H4 (cell line): ENCODE measurements at regions not wholly inside any gene's neighbourhood (a gene's known extent, or its start where the extent isn't known, plus 50 kb on each side); places are given as distances from the start of the nearest gene placed in this dataset.
"Not testable (repeated sequence)": the region's sequence is repeated elsewhere in the genome, so short reads cannot be mapped to it uniquely, and the experiment has no call there.

ENCODE experiments used
- DNase-seq: peaks from one replicate; pipeline ENCODE4 v3.0.0-alpha.2; 2015; ENCODE audit warnings: low spot score

- no peak for DNase-seq
Observed at GRCh38 chr3:194013928-194014327, 122.0 kb upstream of the HES1 start.

GRCh38 chr3:194014756-194015155, 121.2 kb upstream of the HES1 start:
- no peak for DNase-seq

- DNase-seq = no peak
Observed at GRCh38 chr3:194019398-194020165, 116.4 kb upstream of the HES1 start.

GRCh38 chr3:194022052-194022451, 113.9 kb upstream of the HES1 start:
- no peak for DNase-seq

- DNase-seq = no peak
Observed at GRCh38 chr3:194022816-194023215, 113.1 kb upstream of the HES1 start.

- DNase-seq = peak; percentile 37
Observed at GRCh38 chr3:194023501-194024280, 112.3 kb upstream of the HES1 start.

GRCh38 chr3:194025119-194025518, 110.8 kb upstream of the HES1 start:
- no peak for DNase-seq

GRCh38 chr3:194025951-194026350, 110.0 kb upstream of the HES1 start:
- DNase-seq = no peak

- DNase-seq = no peak
Observed at GRCh38 chr3:194028434-194029004, 107.4 kb upstream of the HES1 start.

GRCh38 chr3:194029846-194030245, 106.1 kb upstream of the HES1 start:
- DNase-seq = no peak

- no peak for DNase-seq
Observed at GRCh38 chr3:194030372-194030771, 105.6 kb upstream of the HES1 start.

GRCh38 chr3:194031349-194031748, 104.6 kb upstream of the HES1 start:
- DNase-seq = no peak

- no peak for DNase-seq
Observed at GRCh38 chr3:194031867-194032635, 103.9 kb upstream of the HES1 start.

- DNase-seq = no peak
Observed at GRCh38 chr3:194032828-194033435, 103.0 kb upstream of the HES1 start.

GRCh38 chr3:194034346-194035336, 101.3 kb upstream of the HES1 start:
- DNase-seq = no peak

GRCh38 chr3:194035406-194036138, 100.4 kb upstream of the HES1 start:
- no peak for DNase-seq

- DNase-seq = no peak
Observed at GRCh38 chr3:194036842-194037241, 99.1 kb upstream of the HES1 start.

- not testable (repeated sequence) for DNase-seq
Observed at GRCh38 chr3:194038346-194038745, 97.6 kb upstream of the HES1 start.

- no peak for DNase-seq
Observed at GRCh38 chr3:194038960-194039359, 97.0 kb upstream of the HES1 start.
